HepG2 (cell line): ENCODE measurements at regions not wholly inside any gene's neighbourhood (a gene's known extent, or its start where the extent isn't known, plus 50 kb on each side); places are given as distances from the start of the nearest gene placed in this dataset.
A peak's percentile ranks its signal among the peaks of the same experiment; 100 is the strongest.

Source experiments
- AFF4 ChIP-seq: sonication (generic); formaldehyde crosslinking; IDR thresholded peaks from 2 replicates; pipeline ENCODE4 v1.4.0; 2020; ENCODE audit warnings: missing genetic modification reagents
- CC2D1A ChIP-seq: sonication (generic); formaldehyde crosslinking; IDR thresholded peaks from 2 replicates; pipeline ENCODE4 v1.8.1; 2023; ENCODE audit warnings: mild to moderate bottlenecking, missing genetic modification reagents
- CSRNP1 ChIP-seq: sonication (generic); formaldehyde crosslinking; IDR thresholded peaks from 2 replicates; pipeline ENCODE4 v1.8.1; 2023; ENCODE audit warnings: mild to moderate bottlenecking, missing genetic modification reagents
- KDM4B ChIP-seq: sonication (generic); formaldehyde crosslinking; IDR thresholded peaks from 2 replicates; pipeline ENCODE4 v1.4.0; 2020; ENCODE audit warnings: missing genetic modification reagents
- KLF11 ChIP-seq: IDR thresholded peaks from 2 replicates; pipeline ENCODE4 v1.6.1; 2016; ENCODE audit warnings: missing compliant biosample characterization
- LCORL ChIP-seq, 2 experiments: fragments of 450-650 bp in 1 of 2; sonication (generic) in 1 of 2; formaldehyde crosslinking in 1 of 2; IDR thresholded peaks; 2 replicates each; pipeline versions ENCODE4 v1.5.0 to v1.6.1; 2017 to 2020; ENCODE audit warnings: antibody characterized with exemption in 1 of 2, missing genetic modification reagents in 1 of 2
- MZF1 ChIP-seq: sonication (generic); formaldehyde crosslinking; IDR thresholded peaks from 2 replicates; pipeline ENCODE4 v1.8.1; 2023; ENCODE audit warnings: mild to moderate bottlenecking, missing genetic modification reagents, borderline replicate concordance
- NONO ChIP-seq, 2 experiments: fragments of 450-650 bp in 1 of 2; sonication (generic) in 1 of 2; formaldehyde crosslinking in 1 of 2; IDR thresholded peaks in 1 of 2; conservative IDR thresholded peaks in 1 of 2; 2 replicates each; pipeline versions ENCODE4 v1.6.1 to v1.8.0; 2017 to 2022; ENCODE audit warnings: mild to moderate bottlenecking in 1 of 2, missing genetic modification reagents in 1 of 2, moderate library complexity in 1 of 2
- PHB2 ChIP-seq: fragments of 450-650 bp; IDR thresholded peaks from 2 replicates; pipeline ENCODE4 v1.6.1; 2018; ENCODE audit not compliant: partially characterized antibody
- POLR2A ChIP-seq, 2 experiments: IDR thresholded peaks; 2 replicates each; pipeline ENCODE4 v1.6.1; 2011; ENCODE audit warnings: low read depth in 2 of 2, low read length in 2 of 2, mild to moderate bottlenecking in 1 of 2, moderate library complexity in 1 of 2; ENCODE audit not compliant: insufficient read depth in 1 of 2
- RNF2 ChIP-seq: fragments of 450-650 bp; conservative IDR thresholded peaks from 2 replicates; pipeline ENCODE4 v1.6.1; 2016; ENCODE audit warnings: low read depth
- SNRNP70 ChIP-seq: fragments of 200-400 bp; formaldehyde crosslinking; IDR thresholded peaks from 2 replicates; pipeline ENCODE4 v1.6.1; 2017; ENCODE audit warnings: mild to moderate bottlenecking, low read depth, low read length, moderate library complexity
- ZBTB3 ChIP-seq: sonication (generic); formaldehyde crosslinking; IDR thresholded peaks from 2 replicates; pipeline ENCODE4 v1.4.0; 2020; ENCODE audit warnings: low read depth, mild to moderate bottlenecking, moderate library complexity, missing genetic modification reagents, borderline replicate concordance
- ZFP36L2 ChIP-seq: sonication (generic); formaldehyde crosslinking; IDR thresholded peaks from 2 replicates; pipeline ENCODE4 v1.4.0; 2020; ENCODE audit warnings: missing genetic modification reagents
- ZFY ChIP-seq: sonication (generic); formaldehyde crosslinking; IDR thresholded peaks from 2 replicates; pipeline ENCODE4 v1.4.0; 2020; ENCODE audit warnings: missing genetic modification reagents
- ZKSCAN5 ChIP-seq: sonication (generic); formaldehyde crosslinking; IDR thresholded peaks from 2 replicates; pipeline ENCODE4 v1.5.1; 2020; ENCODE audit warnings: mild to moderate bottlenecking, missing genetic modification reagents
- ZNF20 ChIP-seq: sonication (generic); formaldehyde crosslinking; IDR thresholded peaks from 2 replicates; pipeline ENCODE4 v1.4.0; 2020; ENCODE audit warnings: mild to moderate bottlenecking, moderate library complexity, missing genetic modification reagents
- ZNF274 ChIP-seq: sonication (generic); formaldehyde crosslinking; IDR thresholded peaks from 2 replicates; pipeline ENCODE4 v1.5.1; 2020; ENCODE audit warnings: mild to moderate bottlenecking, missing genetic modification reagents
- ZNF546 ChIP-seq: sonication (generic); formaldehyde crosslinking; conservative IDR thresholded peaks from 2 replicates; pipeline ENCODE4 v1.8.1; 2023; ENCODE audit warnings: mild to moderate bottlenecking, missing genetic modification reagents
- ZNF607 ChIP-seq: sonication (generic); formaldehyde crosslinking; IDR thresholded peaks from 2 replicates; pipeline ENCODE4 v1.5.1; 2020; ENCODE audit warnings: missing genetic modification reagents, mild to moderate bottlenecking, borderline replicate concordance
- TF ChIP-seq, protein P1 (sequence below): sonication (generic); formaldehyde crosslinking; IDR thresholded peaks from 2 replicates; pipeline ENCODE4 v1.5.0; 2020; ENCODE audit warnings: mild to moderate bottlenecking, missing genetic modification reagents, borderline replicate concordance

DNA sequence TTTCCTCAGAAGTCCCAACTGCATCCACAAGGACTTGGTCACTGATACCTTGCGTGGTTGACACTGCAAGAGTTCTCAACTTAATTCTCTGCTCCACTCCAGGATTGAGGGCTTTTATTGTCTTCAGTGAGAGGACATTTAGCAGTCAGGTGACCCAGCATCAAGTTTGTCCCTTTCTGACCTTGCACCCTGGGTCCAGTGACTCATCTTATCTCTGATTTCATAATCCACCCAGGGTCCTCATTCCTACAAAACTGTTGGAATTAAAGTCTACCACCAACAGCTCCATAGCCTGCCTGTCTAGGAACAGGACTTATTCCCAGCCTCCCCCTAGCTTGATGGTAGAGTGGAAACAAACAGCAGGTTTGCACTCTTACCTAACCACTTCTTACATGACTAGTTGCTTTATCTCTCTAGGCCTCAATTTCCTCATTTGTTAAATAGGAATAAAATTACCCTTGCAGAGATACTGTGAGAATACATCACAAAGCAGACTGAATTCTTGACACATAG is 151.3 kb upstream of the LPP start (continued):
- no peak; the same call in 1 of the 2 replicates for TF ChIP-seq ZNF607
- no peak for TF ChIP-seq NONO (IDR thresholded peaks at IDR 0.05)
- no peak; the same call in 1 of the 2 replicates for TF ChIP-seq NONO (CRISPR knock-in tag; conservative IDR thresholded peaks at IDR 0.05)
- TF ChIP-seq KDM4B (CRISPR knock-in tag), result peak; percentile 22; the same call in 1 of the 2 replicates
- no peak for TF ChIP-seq KLF11 (CRISPR knock-in tag)
- 0 out of 2 replicates have a peak, but pooled peaks have one; percentile 43 for TF ChIP-seq AFF4 (CRISPR knock-in tag)
- no peak for TF ChIP-seq CC2D1A (CRISPR knock-in tag)
- TF ChIP-seq CSRNP1 (CRISPR knock-in tag), result no peak
- no peak for TF ChIP-seq ZBTB3 (CRISPR knock-in tag)
- peak; percentile 85 to 90 for TF ChIP-seq POLR2A (IDR thresholded peaks at IDR 0.05; ENCODE audit: insufficient read depth in 1 of 2, low read depth in 2 of 2, low read length in 2 of 2)
- no peak for TF ChIP-seq RNF2
- no peak for TF ChIP-seq ZNF546 (CRISPR knock-in tag)
- TF ChIP-seq SNRNP70, result no peak
- no peak for TF ChIP-seq PHB2
- TF ChIP-seq, protein P1, sequence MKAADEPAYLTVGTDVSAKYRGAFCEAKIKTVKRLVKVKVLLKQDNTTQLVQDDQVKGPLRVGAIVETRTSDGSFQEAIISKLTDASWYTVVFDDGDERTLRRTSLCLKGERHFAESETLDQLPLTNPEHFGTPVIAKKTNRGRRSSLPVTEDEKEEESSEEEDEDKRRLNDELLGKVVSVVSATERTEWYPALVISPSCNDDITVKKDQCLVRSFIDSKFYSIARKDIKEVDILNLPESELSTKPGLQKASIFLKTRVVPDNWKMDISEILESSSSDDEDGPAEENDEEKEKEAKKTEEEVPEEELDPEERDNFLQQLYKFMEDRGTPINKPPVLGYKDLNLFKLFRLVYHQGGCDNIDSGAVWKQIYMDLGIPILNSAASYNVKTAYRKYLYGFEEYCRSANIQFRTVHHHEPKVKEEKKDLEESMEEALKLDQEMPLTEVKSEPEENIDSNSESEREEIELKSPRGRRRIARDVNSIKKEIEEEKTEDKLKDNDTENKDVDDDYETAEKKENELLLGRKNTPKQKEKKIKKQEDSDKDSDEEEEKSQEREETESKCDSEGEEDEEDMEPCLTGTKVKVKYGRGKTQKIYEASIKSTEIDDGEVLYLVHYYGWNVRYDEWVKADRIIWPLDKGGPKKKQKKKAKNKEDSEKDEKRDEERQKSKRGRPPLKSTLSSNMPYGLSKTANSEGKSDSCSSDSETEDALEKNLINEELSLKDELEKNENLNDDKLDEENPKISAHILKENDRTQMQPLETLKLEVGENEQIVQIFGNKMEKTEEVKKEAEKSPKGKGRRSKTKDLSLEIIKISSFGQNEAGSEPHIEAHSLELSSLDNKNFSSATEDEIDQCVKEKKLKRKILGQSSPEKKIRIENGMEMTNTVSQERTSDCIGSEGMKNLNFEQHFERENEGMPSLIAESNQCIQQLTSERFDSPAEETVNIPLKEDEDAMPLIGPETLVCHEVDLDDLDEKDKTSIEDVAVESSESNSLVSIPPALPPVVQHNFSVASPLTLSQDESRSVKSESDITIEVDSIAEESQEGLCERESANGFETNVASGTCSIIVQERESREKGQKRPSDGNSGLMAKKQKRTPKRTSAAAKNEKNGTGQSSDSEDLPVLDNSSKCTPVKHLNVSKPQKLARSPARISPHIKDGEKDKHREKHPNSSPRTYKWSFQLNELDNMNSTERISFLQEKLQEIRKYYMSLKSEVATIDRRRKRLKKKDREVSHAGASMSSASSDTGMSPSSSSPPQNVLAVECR (CRISPR knock-in tag), result peak; percentile 54; the same call in 1 of the 2 replicates
- no peak for TF ChIP-seq MZF1 (CRISPR knock-in tag)
- TF ChIP-seq ZFP36L2 (CRISPR knock-in tag), result no peak
- TF ChIP-seq LCORL (IDR thresholded peaks at IDR 0.05), result no peak
- no peak for TF ChIP-seq LCORL (CRISPR knock-in tag; IDR thresholded peaks at IDR 0.05)
- no peak for TF ChIP-seq ZNF20 (CRISPR knock-in tag)
- TF ChIP-seq ZNF274 (CRISPR knock-in tag), result no peak
- no peak for TF ChIP-seq ZFY (CRISPR knock-in tag)
- TF ChIP-seq ZKSCAN5, result no peak
